DND-41 (cell line): ENCODE measurements at regions not wholly inside any gene's neighbourhood (a gene's known extent, or its start where the extent isn't known, plus 50 kb on each side); places are given as distances from the start of the nearest gene placed in this dataset.

Experiments
- CTCF ChIP-seq: IDR thresholded peaks from 2 replicates; pipeline ENCODE4 v1.5.1; 2012; ENCODE audit warnings: borderline replicate concordance, low read length, moderate library complexity, mild to moderate bottlenecking; ENCODE audit not compliant: poor library complexity, severe bottlenecking; ENCODE audit errors: extremely low read depth
- EZH2 ChIP-seq: IDR thresholded peaks from 3 replicates; pipeline ENCODE4 v1.6.1; 2012; ENCODE audit warnings: borderline replicate concordance, low read depth, mild to moderate bottlenecking, moderate library complexity, low read length, inconsistent platforms; ENCODE audit not compliant: severe bottlenecking

- TF ChIP-seq CTCF (no peak), EZH2 (no peak)
Observed at GRCh38 chr17:31715446-31715845, 143.6 kb downstream of the COPRS start.
